HG02840 (cell line): ENCODE measurements at regions not wholly inside any gene's neighbourhood (a gene's known extent, or its start where the extent isn't known, plus 50 kb on each side); places are given as distances from the start of the nearest gene placed in this dataset.
"Not testable (repeated sequence)": the region's sequence is repeated elsewhere in the genome, so short reads cannot be mapped to it uniquely, and the experiment has no call there.

ENCODE experiments used
- ATAC-seq: cut with Tn5 transposase; IDR thresholded peaks from one replicate; pipeline ENCODE4 v1.9.1; 2021; ENCODE audit warnings: mild to moderate bottlenecking, moderate library complexity, moderate number of reproducible peaks; ENCODE audit not compliant: unreplicated experiment, low FRiP score

DNA sequence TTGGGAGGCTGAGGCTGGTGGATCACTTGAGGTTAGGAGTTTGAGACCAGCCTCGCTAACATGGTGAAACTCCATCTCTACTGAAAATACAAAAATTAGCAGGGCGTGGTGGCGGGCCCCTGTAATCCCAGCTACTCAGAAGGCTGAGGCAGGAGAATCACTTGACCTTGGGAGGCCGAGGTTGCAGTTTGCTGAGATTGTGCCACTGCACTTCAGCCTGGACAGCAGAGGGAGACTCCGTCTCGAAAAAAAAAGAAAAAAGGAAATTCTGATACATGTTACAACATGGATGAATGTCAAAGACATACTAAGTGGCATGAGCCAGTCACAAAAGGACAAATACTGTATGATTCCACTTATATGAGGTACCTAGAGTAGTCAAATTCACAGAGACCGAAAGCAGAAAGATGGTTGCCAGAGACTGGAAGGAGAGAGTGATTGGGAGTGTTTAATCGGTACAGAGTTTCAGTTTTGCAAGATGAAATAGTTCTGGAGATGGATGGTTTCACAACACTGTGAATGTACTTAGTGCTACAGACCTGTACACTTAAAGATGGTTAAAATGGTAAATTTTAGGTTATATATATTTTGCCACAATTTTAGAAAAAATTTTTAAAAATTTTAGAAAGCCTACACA is 92.3 kb downstream of the BLID start:
- ATAC-seq: no peak

DNA sequence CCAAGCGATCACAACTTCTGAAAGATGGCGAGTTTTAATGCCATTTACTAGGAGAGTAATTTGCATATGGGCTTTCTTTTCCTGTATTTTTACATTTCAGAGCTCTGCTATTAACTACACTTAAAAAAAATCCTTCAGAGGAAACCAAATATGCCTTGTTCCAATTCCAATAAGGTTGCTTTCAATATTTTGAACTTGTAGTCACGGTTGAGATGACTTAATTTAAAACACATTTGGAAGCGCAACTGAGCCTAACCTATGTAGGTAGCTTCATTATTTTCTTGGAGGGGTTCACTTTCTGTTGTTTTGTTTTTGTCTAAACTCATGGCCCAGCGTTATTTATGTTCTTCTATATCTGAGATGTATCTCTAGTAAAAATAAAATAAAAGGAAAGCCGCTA is 93.4 kb downstream of the BLID start:
- ATAC-seq: no peak

DNA sequence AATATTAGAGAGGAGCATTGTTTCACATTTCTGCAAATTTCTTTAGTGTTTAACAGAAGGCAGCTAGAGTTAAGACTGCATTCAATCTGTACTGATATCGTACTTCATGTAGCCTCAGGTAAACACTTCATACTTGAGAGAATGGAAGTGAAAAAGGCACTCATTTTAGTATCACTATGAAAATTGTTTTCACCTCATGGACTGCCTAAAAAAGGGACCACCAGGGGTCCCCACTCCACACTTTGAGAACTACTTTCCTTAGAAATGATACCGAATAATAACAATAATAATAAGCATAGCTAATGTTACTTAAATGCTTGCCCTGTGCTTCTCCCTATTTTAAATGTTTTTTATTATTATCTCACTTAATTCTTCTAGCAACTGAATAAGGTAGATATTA is 95.1 kb downstream of the BLID start:
- no peak for ATAC-seq

DNA sequence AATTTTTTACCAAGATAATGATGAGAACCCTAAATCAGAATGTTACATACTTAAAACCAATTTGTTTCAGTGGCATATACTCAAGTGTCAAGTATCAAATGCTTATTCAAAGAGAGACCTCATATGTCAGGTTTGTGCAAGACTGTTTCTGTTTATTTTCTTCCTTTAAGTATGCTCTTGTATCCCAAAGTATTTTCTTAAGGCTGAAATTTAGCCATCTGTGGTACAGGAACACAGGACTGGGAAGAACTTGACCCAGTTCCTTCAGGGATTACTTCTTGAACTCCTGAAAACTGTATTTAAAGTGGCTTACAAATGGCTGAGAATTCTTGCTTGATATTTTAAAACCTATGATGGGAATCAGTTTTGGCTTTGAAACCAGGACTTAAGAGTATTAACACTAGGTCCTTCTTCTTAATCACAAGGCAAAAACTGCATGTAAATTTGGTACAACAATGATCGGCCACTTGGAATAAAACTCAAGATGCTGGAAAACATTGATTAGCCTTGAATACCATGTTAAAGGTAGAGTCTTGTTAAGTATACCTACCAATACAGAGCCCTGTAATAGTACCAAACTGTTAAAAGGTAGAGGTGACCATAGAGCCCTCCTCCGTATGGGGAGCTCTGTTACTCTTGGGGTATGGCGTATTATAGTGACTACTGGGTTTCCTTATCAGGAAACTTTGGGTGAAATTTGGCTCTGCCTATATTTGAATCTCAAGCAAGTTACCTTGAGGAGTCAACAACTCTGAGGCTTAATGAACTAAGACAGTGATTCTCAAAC is 95.9 kb downstream of the BLID start:
- no peak for ATAC-seq

DNA sequence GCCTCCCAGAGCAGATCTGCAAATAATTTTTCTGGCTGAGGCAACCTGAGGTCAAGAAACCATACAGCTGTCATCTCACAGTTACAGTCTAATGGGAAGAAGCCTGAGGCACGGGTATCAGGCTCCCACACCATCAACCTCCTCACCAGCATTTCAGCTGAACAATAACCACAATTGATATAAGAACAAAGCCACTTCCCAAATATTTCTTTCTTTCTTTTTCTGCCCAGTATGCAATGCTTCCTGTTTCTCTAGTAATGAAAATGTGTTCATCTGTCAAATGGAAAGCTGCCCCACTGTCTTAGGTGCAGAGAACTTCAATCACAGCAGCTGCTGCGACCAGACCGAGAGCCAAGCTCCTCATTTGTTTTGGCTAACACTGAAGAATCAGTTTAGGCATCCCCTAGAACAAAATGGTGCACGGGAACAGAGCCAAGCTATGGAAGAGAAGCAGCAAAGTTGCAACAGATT is 108.4 kb downstream of the BLID start:
- ATAC-seq: no peak

DNA sequence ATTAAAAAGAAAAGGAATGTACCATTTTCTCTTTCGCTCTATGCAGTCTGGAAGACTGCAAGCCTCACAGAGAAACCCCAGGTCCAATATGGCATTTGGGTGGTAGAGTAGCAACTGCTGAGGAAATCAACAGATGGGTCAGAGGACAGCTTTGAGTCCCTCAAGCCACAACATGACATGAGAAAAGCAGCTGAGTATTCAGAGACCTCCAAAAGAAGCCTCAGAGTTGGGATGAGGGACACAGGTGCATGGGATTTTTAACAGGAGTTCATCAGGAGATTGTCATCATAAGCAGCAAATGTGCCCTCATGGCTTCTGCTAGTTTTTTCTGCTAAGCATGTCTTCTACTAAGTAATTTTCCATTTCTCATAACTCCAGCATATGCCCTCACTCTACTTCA is 111.6 kb downstream of the BLID start:
- no peak for ATAC-seq

DNA sequence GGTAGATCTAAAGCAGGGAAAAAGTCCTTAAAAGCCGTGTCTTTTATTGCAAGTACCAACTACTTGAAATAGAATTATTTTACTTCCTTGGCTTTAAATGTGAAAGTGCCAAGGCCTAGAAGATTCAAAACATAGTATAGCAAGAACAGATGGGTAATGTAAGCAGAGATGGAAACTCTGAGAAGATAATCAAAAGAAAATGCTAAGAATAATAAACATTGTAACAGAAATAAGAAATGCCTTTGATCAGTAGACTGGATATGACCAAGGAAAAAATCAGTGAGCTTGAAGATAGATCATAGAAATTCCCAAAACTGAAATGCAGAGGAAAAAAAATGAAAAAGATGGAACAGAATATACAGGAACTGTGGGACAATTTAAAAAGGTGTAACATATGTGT is 113.1 kb downstream of the BLID start:
- no peak for ATAC-seq

DNA sequence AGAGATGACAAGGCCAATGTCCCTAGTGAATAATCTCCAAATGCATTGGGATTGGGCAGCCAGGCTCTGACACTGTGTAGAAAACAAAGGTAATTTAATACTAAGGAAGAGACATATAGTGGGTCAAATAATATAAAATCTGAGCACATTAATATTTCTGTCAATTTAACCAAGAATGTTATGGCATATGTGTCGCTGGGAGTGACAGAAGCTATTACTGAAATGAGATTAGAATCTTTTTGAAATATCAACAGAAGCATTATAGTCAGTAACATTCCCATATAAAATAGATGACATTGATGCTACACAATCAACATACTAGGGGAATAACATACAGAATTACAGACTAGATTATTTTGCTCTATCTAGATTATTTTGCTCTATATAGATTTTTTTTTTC is 114.0 kb downstream of the BLID start:
- ATAC-seq: no peak

DNA sequence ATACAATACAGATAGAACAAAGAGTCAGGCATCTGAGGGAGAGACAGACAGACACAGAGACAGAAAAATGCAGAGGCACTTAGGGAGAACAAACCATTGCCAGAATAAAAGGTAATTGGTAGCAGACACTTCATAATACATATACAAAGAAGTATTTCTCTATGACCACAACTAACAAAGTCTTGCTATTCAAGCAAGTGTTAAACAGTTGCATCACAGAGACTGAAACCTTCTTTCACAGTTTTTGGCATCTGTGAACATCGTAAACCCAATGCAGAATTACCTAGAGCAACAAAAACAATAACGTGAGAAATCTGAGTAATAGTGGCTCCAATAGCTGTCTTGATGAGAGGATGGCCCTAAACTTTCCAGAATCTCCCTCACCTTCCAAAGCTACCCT is 116.4 kb downstream of the BLID start:
- ATAC-seq: no peak

DNA sequence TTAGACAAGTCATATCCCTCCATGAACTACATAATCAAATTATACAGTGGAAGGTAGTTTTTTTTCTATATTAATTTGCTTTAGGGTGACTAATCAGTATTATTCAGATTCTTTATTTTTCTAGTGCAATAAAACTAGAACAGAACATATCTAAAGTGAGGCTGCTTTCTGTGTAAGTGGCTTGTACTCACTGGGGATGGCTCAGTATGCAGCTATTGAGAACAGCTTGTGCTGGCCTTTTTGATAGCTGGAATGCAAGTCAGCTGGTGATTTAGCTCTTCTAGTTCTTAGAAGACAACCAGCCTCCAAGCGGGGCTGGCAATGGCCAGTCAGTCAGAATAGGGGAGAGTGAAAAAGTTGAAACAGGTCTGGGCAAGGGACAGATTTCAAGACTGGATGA is 119.4 kb downstream of the BLID start:
- no peak for ATAC-seq

DNA sequence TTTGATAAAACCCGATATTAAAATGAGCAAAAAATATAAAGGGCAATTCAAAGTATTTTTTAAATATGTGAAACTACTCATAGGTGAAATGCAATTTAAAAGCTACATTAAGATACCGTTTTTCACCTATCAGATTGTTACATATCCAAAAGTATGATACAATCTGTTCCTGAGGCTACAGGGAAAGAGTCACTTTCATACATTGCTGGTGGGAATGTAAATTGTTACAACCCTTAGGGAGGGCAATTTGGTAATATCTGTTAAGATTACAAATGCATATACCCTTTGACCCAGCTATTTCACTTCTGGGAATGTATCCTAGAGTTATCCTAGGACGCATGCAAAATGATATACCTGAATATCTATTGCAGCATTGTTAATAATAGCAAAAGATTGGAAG is 132.1 kb downstream of the BLID start:
- ATAC-seq: no peak

DNA sequence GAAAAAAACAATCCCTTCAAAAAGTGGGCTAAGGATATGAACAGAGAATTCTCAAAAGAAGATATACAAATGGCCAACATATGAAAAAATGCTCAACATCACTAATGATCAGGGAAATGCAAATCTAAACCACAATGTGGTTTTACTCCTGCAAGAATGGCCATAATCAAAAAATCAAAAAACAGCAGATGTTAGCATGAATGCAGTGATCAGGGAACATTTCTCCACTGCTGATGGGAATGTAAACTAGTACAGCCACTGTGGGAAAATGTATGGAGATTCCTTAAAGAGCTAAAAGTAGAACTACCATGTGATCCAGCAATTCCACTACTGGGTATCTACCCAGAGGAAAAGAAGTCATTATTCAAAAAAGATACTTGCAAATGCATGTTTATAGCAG is 138.1 kb downstream of the BLID start:
- ATAC-seq: not testable (repeated sequence)

DNA sequence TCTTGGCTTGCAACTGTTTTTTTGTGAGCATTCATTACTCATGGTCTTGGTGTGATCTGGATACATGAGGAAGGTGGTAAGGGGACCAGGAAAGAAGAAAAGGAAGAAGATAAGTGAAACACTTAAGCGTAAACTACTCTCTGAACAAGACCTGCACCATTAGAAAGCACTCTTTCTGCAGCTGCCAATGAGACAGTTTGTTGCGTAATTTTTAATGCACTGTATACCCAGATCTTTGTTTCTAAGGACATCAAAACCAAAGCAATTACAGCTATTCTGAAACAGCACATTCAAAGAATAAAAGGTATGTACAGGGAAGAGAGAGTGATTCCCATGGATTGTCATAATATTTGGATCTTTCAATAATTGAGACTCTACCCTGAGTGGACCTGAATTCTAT is 147.4 kb downstream of the BLID start:
- no peak for ATAC-seq

DNA sequence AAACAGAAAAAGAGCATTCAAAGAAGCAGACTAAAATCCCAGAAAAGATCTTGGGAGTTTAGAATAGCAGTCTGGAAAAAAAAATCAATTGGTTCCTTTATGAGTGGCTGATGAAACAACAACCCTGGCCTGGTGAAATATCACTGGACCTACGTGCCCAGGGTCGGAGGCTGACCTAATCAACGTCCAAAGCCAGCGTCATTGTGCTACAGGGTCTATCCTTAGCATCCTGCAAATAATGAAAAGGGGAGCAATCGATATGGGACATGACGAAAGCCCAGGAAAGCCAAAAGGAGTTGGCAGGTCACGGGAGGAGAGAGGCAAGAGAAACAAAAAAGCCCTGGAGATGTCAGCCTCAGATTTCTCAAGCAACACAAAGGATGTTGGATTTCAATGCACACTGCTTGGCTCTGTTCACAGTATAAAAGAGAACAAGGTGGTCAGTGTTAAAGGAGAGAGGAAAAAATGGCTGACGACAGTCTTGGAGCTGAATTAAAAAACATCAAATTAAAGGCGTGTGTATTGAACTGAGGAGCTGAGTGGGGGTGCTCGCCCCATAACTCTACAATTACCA is 148.8 kb downstream of the BLID start:
- ATAC-seq: no peak

DNA sequence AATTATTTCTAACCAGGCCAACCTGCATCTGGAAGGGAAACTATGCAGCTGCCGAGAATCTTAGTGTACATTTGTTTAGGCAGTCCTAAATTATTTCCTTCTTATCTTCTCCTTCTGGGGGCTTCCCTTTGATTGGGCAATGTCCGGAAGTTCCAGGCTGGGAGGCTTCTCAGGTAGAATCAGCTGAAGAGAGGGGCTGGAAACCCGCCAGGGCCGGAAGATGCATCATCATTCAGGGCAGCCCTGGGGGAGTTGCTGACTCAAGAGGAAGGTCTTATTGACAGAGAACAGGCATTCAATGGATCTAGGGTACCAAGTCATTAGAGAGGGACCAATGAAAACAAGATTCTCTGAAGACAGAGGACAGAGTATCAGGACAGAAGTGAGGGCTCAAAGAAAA is 150.7 kb downstream of the BLID start:
- no peak for ATAC-seq

DNA sequence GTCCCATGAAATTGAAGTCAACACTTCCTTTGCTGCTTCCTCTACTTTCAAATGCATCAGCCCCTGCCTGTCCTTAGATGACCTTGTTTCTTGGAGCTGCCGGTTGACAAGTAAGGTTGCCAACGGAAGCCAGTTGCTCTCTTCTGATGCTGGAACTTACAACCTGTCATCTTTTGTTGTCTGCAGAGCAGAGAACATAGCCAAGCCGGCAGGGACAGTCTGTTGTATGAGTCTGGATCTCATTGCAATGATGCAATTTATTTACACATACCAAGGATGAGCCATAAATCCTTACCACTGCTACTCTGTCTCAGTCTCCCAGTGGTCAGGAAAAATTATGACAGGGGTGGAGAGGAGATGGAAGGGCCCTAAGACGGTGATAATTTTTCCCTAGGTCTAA is 151.4 kb downstream of the BLID start:
- ATAC-seq: no peak

DNA sequence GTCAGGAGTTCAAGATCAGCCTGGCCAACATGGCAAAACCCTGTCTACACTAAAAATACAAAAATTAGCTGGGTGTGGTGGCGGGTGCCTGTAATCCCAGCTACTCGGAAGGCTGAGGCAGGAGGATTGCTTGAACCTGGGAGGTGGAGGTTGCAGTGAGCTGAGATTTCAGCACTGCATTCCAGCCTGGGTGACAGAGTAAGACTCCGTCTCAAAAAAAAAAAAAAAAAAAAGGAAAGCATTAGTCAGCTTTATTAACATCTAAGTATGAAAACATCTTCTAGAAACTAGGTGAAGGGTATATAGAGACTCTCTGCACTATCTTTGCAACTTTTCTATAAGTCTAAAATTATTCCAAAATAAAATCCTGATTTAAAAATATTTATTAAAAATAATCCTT is 152.2 kb downstream of the BLID start:
- not testable (repeated sequence) for ATAC-seq

DNA sequence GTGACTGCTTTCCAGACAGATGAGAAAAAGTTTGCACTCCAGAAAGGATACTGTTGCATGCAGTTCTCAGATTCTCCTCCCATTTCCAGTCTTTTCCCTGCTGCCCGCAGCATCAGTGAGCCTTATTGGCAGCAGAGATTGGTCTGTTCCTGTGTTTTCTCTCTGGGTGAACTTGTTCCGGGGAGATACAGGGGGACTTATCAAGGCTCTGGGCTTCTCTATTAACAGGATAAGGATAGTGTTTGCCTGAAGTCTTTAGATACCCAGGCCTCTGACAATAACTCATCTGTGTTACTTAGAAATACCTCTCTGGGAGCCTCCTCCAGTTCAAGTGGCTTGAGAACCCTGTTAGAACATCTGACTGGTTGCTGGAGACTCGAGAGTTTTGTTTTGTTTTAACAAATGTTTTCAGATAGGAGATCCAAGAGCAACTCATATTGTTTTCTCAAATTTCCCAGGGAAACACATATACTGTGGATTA is 154.7 kb downstream of the BLID start:
- ATAC-seq: no peak

DNA sequence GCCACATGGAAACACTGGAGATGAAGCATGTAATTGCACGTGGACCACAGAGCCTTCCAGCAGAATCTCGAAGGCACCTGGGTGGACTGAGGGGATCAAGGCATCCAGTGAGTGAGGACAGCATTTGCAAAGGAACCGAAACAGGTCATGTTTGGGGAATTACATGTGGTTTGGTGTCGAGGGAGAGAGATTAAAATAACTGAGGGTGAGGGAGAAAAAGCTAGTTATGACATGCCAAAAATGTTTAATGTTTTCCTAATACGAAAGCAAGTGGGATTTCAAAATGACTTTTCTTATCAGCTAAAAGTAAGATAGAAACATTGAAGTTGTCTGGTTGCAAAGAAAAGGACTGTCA is 157.1 kb downstream of the BLID start:
- no peak for ATAC-seq

DNA sequence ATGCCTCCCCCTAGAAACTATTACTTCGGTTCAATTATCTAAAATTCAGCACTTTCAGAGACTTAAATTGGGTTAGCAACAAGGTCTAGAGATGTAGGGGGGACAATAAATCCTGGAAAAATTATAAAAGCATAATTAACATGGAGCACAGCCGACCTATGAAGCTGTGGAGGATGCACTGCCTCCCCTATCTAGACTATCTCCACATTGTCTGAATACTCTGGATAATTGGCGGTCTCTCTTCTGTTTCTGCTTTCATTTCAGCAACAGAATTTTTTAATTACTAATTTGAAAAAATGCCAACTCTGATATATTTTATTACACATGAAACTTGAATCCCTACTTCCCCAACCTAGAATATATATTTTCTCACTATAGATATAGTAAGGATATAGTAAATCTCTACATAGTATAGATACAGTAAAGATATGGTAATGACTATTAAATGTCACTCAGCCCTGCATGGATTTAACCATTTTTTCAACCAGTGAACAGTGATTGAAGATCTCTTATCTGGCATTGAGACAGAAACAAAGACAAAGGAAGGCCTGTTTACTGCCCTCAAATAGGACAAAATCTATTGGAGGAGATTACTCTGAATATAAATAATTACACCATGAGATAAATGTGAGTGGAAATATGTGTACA is 157.6 kb downstream of the BLID start:
- ATAC-seq: no peak

DNA sequence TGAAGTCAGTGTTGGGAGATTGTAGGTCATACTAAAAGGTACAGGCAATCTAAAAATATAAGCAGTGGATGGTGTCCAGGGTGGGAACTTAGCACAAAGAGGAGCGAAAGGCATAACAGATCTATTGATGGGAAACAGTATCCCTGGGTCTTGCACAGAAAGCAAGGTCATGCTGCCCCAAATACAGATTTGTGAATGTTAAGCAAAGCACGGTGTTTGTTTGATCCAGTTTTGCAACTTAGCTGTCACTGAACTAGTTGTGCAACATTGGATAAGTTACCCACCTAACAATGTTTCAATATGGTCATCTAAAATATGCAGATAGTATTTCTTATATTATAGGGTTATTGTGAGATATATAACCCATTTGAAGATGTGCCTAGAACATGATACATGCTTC is 162.9 kb downstream of the BLID start:
- ATAC-seq: no peak
